K562 (cell line): ENCODE measurements at regions not wholly inside any gene's neighbourhood (a gene's known extent, or its start where the extent isn't known, plus 50 kb on each side); places are given as distances from the start of the nearest gene placed in this dataset.

ENCODE experiments used
- ATAC-seq: fragments of 200-7000 bp; cut with Tn5 transposase; 3 replicates; pipeline ENCODE4 v1.9.1; 2020; ENCODE audit warnings: moderate library complexity
- BruUV-seq: library from RNA; stranded (reverse); fragments of 400-500 nt; replicated peaks from 2 replicates; lab custom pipeline; 2021; lab: Mats Ljungman, UMichigan
- CTCF ChIA-PET: fragments of 300-600 bp; formaldehyde crosslinking; extraction: SDS; loops from one replicate; lab custom pipeline; 2021; ENCODE audit warnings: low intra/inter-chr PET ratio; lab: Yijun Ruan, JAX
- POLR2A ChIA-PET: fragments of 300-600, 350-650 bp; sonication (Branson Sonifier 250); formaldehyde crosslinking; extraction: SDS; loops from one replicate; lab custom pipeline; 2021; ENCODE audit warnings: antibody characterized with exemption, inconsistent platforms; lab: Yijun Ruan, JAX
- DNase-seq, 4 experiments: peaks; one replicate each; pipeline versions ENCODE4 v3.0.0 to v3.0.0-alpha.2; 2011 to 2018; ENCODE audit warnings: low spot score in 3 of 4, mixed read lengths in 3 of 4; ENCODE audit errors: extremely low read depth in 1 of 4
- FAIRE-seq: peaks from 2 replicates; lab custom pipeline; 2011; peaks lifted over from hg19 to GRCh38; lab: Jason Lieb, UNC
- H2AFZ ChIP-seq: 2 replicates; pipeline ENCODE4 v1.6.0; 2011; ENCODE audit warnings: low read depth, low read length, control low read depth, inconsistent platforms
- H3K27ac ChIP-seq: fragments of 200-600 bp; 3 replicates; pipeline ENCODE4 v1.8.0; 2011; ENCODE audit warnings: low read depth, mild to moderate bottlenecking, control low read depth, inconsistent platforms, low read length, moderate library complexity, mixed read lengths; ENCODE audit errors: extremely low read depth
- H3K27me3 ChIP-seq, 2 experiments: fragments of 300-600 bp in 1 of 2; 2 replicates in 1 of 2; 3 replicates in 1 of 2; pipeline versions ENCODE4 v1.6.0 to v1.8.0; 2011; ENCODE audit warnings: inconsistent platforms in 2 of 2, low read length in 2 of 2, mild to moderate bottlenecking in 1 of 2, mixed read lengths in 1 of 2, moderate library complexity in 1 of 2; ENCODE audit not compliant: control insufficient read depth in 2 of 2, insufficient read depth in 2 of 2
- H3K36me3 ChIP-seq: fragments of 300-600 bp; 3 replicates; pipeline ENCODE4 v1.8.0; 2011; ENCODE audit warnings: mild to moderate bottlenecking, low read length, inconsistent platforms; ENCODE audit not compliant: control insufficient read depth, insufficient read depth
- H3K4me1 ChIP-seq, 2 experiments: fragments of 200-600 bp in 1 of 2; replicated peaks in 1 of 2; 2 replicates in 1 of 2; 3 replicates in 1 of 2; pipeline versions ENCODE4 v1.5.1 to v1.8.0; 2011; ENCODE audit warnings: inconsistent platforms in 2 of 2, low read length in 2 of 2, mild to moderate bottlenecking in 1 of 2, mixed read lengths in 1 of 2, moderate library complexity in 1 of 2; ENCODE audit not compliant: control insufficient read depth in 2 of 2, insufficient read depth in 2 of 2
- H3K4me2 ChIP-seq: 2 replicates; pipeline ENCODE4 v1.6.1; 2011; ENCODE audit warnings: low read length, control low read depth, inconsistent platforms, mixed read lengths; ENCODE audit not compliant: insufficient read depth
- H3K4me3 ChIP-seq: fragments of 200-600 bp; sonication (generic), shearing (Covaris generic); 2 replicates; pipeline ENCODE4 v1.5.1; 2016; ENCODE audit warnings: control low read depth, inconsistent platforms
- H3K79me2 ChIP-seq: fragments of 200-600 bp; 3 replicates; pipeline ENCODE4 v1.8.0; 2011; ENCODE audit warnings: low read length, inconsistent platforms; ENCODE audit not compliant: control insufficient read depth, insufficient read depth
- H3K9ac ChIP-seq, 2 experiments: 2 replicates each; pipeline versions ENCODE4 v1.6.0 to v1.6.1; 2011; ENCODE audit warnings: low read depth in 2 of 2, low read length in 2 of 2, control low read depth in 1 of 2, inconsistent platforms in 1 of 2, mild to moderate bottlenecking in 1 of 2, mixed read lengths in 1 of 2; ENCODE audit not compliant: insufficient read depth in 1 of 2
- H3K9me1 ChIP-seq: one replicate; pipeline ENCODE4 v1.6.0; 2011; ENCODE audit warnings: inconsistent platforms, mild to moderate bottlenecking, low read length, moderate library complexity; ENCODE audit not compliant: control insufficient read depth, insufficient read depth
- H3K9me3 ChIP-seq: replicated peaks from 2 replicates; pipeline ENCODE4 v1.5.1; 2011; ENCODE audit warnings: low read depth, low read length, inconsistent platforms; ENCODE audit not compliant: control insufficient read depth, insufficient read depth
- H4K20me1 ChIP-seq: replicated peaks from 2 replicates; pipeline ENCODE4 v1.6.1; 2011; ENCODE audit warnings: low read length, inconsistent platforms, mixed read lengths; ENCODE audit not compliant: control insufficient read depth, insufficient read depth
- AFF4 ChIP-seq: sonication (generic); formaldehyde crosslinking; IDR thresholded peaks from 2 replicates; pipeline ENCODE4 v1.8.0; 2023; ENCODE audit warnings: mild to moderate bottlenecking, missing genetic modification reagents
- ARID1B ChIP-seq: fragments of 450-650 bp; IDR thresholded peaks from 2 replicates; pipeline ENCODE4 v1.6.1; 2016; ENCODE audit warnings: antibody characterized with exemption, mild to moderate bottlenecking, inconsistent platforms
- DPF2 ChIP-seq: fragments of 450-650 bp; IDR thresholded peaks from 2 replicates; pipeline ENCODE4 v1.6.1; 2016
- EP300 ChIP-seq: IDR thresholded peaks from 2 replicates; pipeline ENCODE4 v1.6.1; 2012; ENCODE audit warnings: low read length, improper control_type of control experiment
- FOXA3 ChIP-seq, 2 experiments: fragments of 450-650 bp in 1 of 2; sonication (generic) in 1 of 2; formaldehyde crosslinking; IDR thresholded peaks in 1 of 2; conservative IDR thresholded peaks in 1 of 2; 2 replicates each; pipeline versions ENCODE4 v1.4.0 to v1.8.0; 2020 to 2022; ENCODE audit warnings: mild to moderate bottlenecking in 2 of 2, missing genetic modification reagents in 1 of 2
- FOXM1 ChIP-seq, 2 experiments: fragments of 450-650 bp in 1 of 2; sonication (generic) in 1 of 2; formaldehyde crosslinking in 1 of 2; IDR thresholded peaks; 2 replicates each; pipeline versions ENCODE4 v1.6.1 to v1.9.0; 2017 to 2022; ENCODE audit warnings: low read depth in 2 of 2, mild to moderate bottlenecking in 2 of 2, missing genetic modification reagents in 1 of 2, moderate library complexity in 1 of 2
- HDAC1 ChIP-seq, 2 experiments: fragments of 450-650 bp; IDR thresholded peaks; 2 replicates each; pipeline ENCODE4 v1.6.1; 2016 to 2017; ENCODE audit warnings: inconsistent platforms in 1 of 2, mild to moderate bottlenecking in 1 of 2, moderate library complexity in 1 of 2
- KDM1A ChIP-seq, 2 experiments: fragments of 450-650 bp; IDR thresholded peaks; 2 replicates each; pipeline ENCODE4 v1.6.1; 2016; ENCODE audit warnings: mild to moderate bottlenecking in 2 of 2
- MTF1 ChIP-seq: fragments of 250-450 bp; sonication (Bioruptor Pico); IDR thresholded peaks from 2 replicates; pipeline ENCODE4 v1.9.0; 2021; ENCODE audit warnings: moderate library complexity, mild to moderate bottlenecking, inconsistent platforms, borderline replicate concordance
- NFATC3 ChIP-seq: fragments of 450-650 bp; IDR thresholded peaks from 2 replicates; pipeline ENCODE4 v1.6.1; 2017; ENCODE audit warnings: mild to moderate bottlenecking
- RCOR1 ChIP-seq, 2 experiments: IDR thresholded peaks; 2 replicates each; pipeline ENCODE4 v1.6.1; 2012; ENCODE audit warnings: low read depth in 2 of 2, low read length in 2 of 2, borderline replicate concordance in 1 of 2, improper control_type of control experiment in 1 of 2
- TAL1 ChIP-seq: fragments of 450-650 bp; IDR thresholded peaks from 2 replicates; pipeline ENCODE4 v1.6.1; 2016; ENCODE audit warnings: mild to moderate bottlenecking
- TEAD4 ChIP-seq, 2 experiments: sonication (generic) in 1 of 2; formaldehyde crosslinking in 1 of 2; IDR thresholded peaks; 2 replicates each; pipeline versions ENCODE4 v1.6.1 to v1.8.0; 2012 to 2022; ENCODE audit warnings: borderline replicate concordance in 1 of 2, inconsistent platforms in 1 of 2, low read length in 1 of 2, mild to moderate bottlenecking in 1 of 2, missing genetic modification reagents in 1 of 2
- TRIM25 ChIP-seq: fragments of 450-650 bp; IDR thresholded peaks from 2 replicates; pipeline ENCODE4 v1.7.0; 2016; ENCODE audit warnings: borderline replicate concordance
- ZNF263 ChIP-seq: sonication (generic); formaldehyde crosslinking; IDR thresholded peaks from 2 replicates; pipeline ENCODE4 v1.8.0; 2022; ENCODE audit warnings: mild to moderate bottlenecking, missing genetic modification reagents, borderline replicate concordance
- ZNF431 ChIP-seq: sonication (generic); formaldehyde crosslinking; IDR thresholded peaks from 2 replicates; pipeline ENCODE4 v1.8.0; 2022; ENCODE audit warnings: mild to moderate bottlenecking, missing genetic modification reagents
- ZNF785 ChIP-seq: fragments of 250-450 bp; sonication (Bioruptor Pico); IDR thresholded peaks from 2 replicates; pipeline ENCODE4 v1.4.0; 2020; ENCODE audit warnings: mild to moderate bottlenecking
- WGBS: fragments of 100-300 bp; shearing (Covaris generic); methylation state at CpG from one replicate; pipeline ENCODE4 v1.1.6; 2016; ENCODE audit warnings: low coverage, mixed read lengths; ENCODE audit not compliant: insufficient coverage; ENCODE audit errors: missing lambda C conversion rate; 5-methylcytosine and 5-hydroxymethylcytosine counted together
- in situ Hi-C: fragments of 300-500 bp; cut with MboI; formaldehyde crosslinking; loops from 4 replicates; pipeline ENCODE4 v1.15.0; 2018; ENCODE audit warnings: inconsistent platforms, mixed read lengths
- intact Hi-C: fragments of 100-400 bp; cut with micrococcal nuclease; formaldehyde crosslinking; loops from 2 replicates; pipeline ENCODE4 v1.14.2; 2022

- WGBS: 8% methylated on average over 3 of the region's 3 CpGs
- no TSS peak for BruUV-seq
- H4K20me1 ChIP-seq: no peaks in the 10 kb centered on the region
- H3K27ac ChIP-seq: no peak overlapping the region
- in situ Hi-C loops (no loop called here), intact Hi-C loops (no loop called here)
- H3K9me3 ChIP-seq: no peaks in the 10 kb centered on the region; the same call in none of the 2 replicates
- peaks cover 3% of the 10 kb centered on the region for H3K9me1 ChIP-seq
- peaks cover 3 to 31% of the 10 kb centered on the region in 2 experiments; a peak in 4 of 5 replicates for H3K4me1 ChIP-seq
- DNase-seq (peak; percentile 28 to 67 (median 42)), FAIRE-seq (peak; percentile 83), ATAC-seq (peak; percentile 69; the same call in 2 of the 3 replicates)
- ChIA-PET POLR2A (no interaction called here), CTCF (no interaction called here)
- no peaks in the 10 kb centered on the region for H3K36me3 ChIP-seq
- no peak overlapping the region; a peak in 1 of 4 replicates for H3K9ac ChIP-seq
- 0 out of 2 replicates have a peak overlapping the region, but pooled peaks have one; percentile 24 for H2AFZ ChIP-seq
- no peaks in the 10 kb centered on the region for H3K79me2 ChIP-seq
- peak overlapping the region; percentile 25; the same call in 1 of the 2 replicates for H3K4me2 ChIP-seq
- no peak overlapping the region for H3K4me3 ChIP-seq
- H3K27me3 ChIP-seq: no peaks in the 10 kb centered on the region
- no peak for TF ChIP-seq ZNF785 (CRISPR knock-in tag)
- 0 out of 4 replicates have a peak, but pooled peaks of 1 of the 2 experiments have one; percentile 29 for TF ChIP-seq HDAC1 (IDR thresholded peaks at IDR 0.05)
- no peak for TF ChIP-seq NFATC3
- TF ChIP-seq FOXM1 (IDR thresholded peaks at IDR 0.05; ENCODE audit: low read depth): peak; percentile 40; the same call in 1 of the 2 replicates
- no peak for TF ChIP-seq FOXM1 (CRISPR knock-in tag; IDR thresholded peaks at IDR 0.05; ENCODE audit: low read depth)
- peak; percentile 86 for TF ChIP-seq ARID1B
- TF ChIP-seq TEAD4 (IDR thresholded peaks at IDR 0.05; ENCODE audit: low read length): peak; percentile 78
- no peak for TF ChIP-seq TEAD4 (CRISPR knock-in tag; IDR thresholded peaks at IDR 0.05; ENCODE audit: borderline replicate concordance)
- peak; percentile 25; the same call in 1 of the 2 replicates for TF ChIP-seq ZNF263 (CRISPR knock-in tag)
- peak; percentile 72 for TF ChIP-seq DPF2
- no peak for TF ChIP-seq MTF1 (CRISPR knock-in tag)
- TF ChIP-seq ZNF431: no peak
- no peak for TF ChIP-seq TRIM25
- no peak for TF ChIP-seq FOXA3 (CRISPR knock-in tag; conservative IDR thresholded peaks at IDR 0.05 in 1 of 2, IDR thresholded peaks at IDR 0.05 in 1 of 2)
- TF ChIP-seq EP300: peak; percentile 82
- TF ChIP-seq KDM1A (IDR thresholded peaks at IDR 0.05): peak; percentile 11 to 19; a peak in 1 of 4 replicates
- peak; percentile 64 for TF ChIP-seq TAL1
- peak in 1 of 2 experiments; percentile 65; a peak in 1 of 4 replicates for TF ChIP-seq RCOR1 (IDR thresholded peaks at IDR 0.05; ENCODE audit: borderline replicate concordance in 1 of 2, low read depth in 2 of 2, low read length in 2 of 2)
- no peak for TF ChIP-seq AFF4 (CRISPR knock-in tag)
These were observed 191.0 kb upstream of the S1PR3 start for GRCh38 chr9:88800329-88800682.
